PC-3 (cell line): ENCODE measurements at regions not wholly inside any gene's neighbourhood (a gene's known extent, or its start where the extent isn't known, plus 50 kb on each side); places are given as distances from the start of the nearest gene placed in this dataset.
"Not testable (repeated sequence)": the region's sequence is repeated elsewhere in the genome, so short reads cannot be mapped to it uniquely, and the experiment has no call there.

Experiments
- EZH2 ChIP-seq: fragments of 300-600 bp; sonication (generic); IDR thresholded peaks from one replicate; pipeline ENCODE4 v1.6.1; 2017; ENCODE audit warnings: antibody characterized with exemption, mild to moderate bottlenecking, low read length; ENCODE audit not compliant: unreplicated experiment
- EZH2phosphoT487 ChIP-seq: fragments of 300-600 bp; sonication (generic); IDR thresholded peaks from 2 replicates; pipeline ENCODE4 v1.6.1; 2018; ENCODE audit warnings: mild to moderate bottlenecking, antibody characterized with exemption, low read length, borderline replicate concordance
- TF ChIP-seq, protein P1 (sequence below): fragments of 300-600 bp; sonication (generic); conservative IDR thresholded peaks from 2 replicates; pipeline ENCODE4 v1.5.1; 2017; ENCODE audit warnings: antibody characterized with exemption, low read depth, mild to moderate bottlenecking, low read length

DNA sequence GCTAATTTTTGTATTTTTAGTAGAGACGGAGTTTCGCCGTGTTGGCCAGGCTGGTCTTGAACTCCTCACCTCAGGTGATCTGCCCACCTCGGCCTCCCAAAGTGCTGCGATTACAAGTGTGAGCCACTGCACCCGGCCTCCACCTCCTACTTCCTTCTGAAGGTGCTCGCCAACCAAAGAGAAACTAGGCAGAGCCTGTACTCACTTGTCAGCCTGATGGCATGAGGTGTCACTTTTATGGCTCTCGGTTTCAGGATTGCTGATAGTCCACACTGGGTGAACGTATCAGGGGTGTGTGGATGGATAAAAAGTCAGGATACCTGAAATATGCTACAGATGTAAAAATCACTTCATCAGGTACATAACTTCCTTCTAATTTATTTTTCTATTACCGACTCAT lies 468.3 kb downstream of the DIRAS2 start:
- TF ChIP-seq, protein P1, sequence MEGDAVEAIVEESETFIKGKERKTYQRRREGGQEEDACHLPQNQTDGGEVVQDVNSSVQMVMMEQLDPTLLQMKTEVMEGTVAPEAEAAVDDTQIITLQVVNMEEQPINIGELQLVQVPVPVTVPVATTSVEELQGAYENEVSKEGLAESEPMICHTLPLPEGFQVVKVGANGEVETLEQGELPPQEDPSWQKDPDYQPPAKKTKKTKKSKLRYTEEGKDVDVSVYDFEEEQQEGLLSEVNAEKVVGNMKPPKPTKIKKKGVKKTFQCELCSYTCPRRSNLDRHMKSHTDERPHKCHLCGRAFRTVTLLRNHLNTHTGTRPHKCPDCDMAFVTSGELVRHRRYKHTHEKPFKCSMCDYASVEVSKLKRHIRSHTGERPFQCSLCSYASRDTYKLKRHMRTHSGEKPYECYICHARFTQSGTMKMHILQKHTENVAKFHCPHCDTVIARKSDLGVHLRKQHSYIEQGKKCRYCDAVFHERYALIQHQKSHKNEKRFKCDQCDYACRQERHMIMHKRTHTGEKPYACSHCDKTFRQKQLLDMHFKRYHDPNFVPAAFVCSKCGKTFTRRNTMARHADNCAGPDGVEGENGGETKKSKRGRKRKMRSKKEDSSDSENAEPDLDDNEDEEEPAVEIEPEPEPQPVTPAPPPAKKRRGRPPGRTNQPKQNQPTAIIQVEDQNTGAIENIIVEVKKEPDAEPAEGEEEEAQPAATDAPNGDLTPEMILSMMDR = not testable (repeated sequence)
- TF ChIP-seq EZH2, EZH2phosphoT487: not testable (repeated sequence)
